Testis (tissue), 2 donors: ENCODE measurements at regions not wholly inside any gene's neighbourhood (a gene's known extent, or its start where the extent isn't known, plus 50 kb on each side); places are given as distances from the start of the nearest gene placed in this dataset.

Experiments
- DNase-seq: peaks from one replicate; pipeline ENCODE4 v3.0.0-alpha.2; 2019
- H3K27ac ChIP-seq, 2 donors: fragments of 200-600 bp; sonication (generic); one replicate each; pipeline ENCODE4 v1.5.1; 2019
- H3K27me3 ChIP-seq: fragments of 200-600 bp; sonication (generic); one replicate; pipeline ENCODE4 v1.5.1; 2019
- H3K36me3 ChIP-seq: fragments of 200-600 bp; sonication (generic); one replicate; pipeline ENCODE4 v1.5.1; 2017; ENCODE audit warnings: low read depth; ENCODE audit errors: missing control alignments
- H3K4me1 ChIP-seq: fragments of 200-600 bp; sonication (generic); one replicate; pipeline ENCODE4 v1.5.1; 2019
- H3K4me3 ChIP-seq, 2 donors: fragments of 200-600 bp; sonication (generic); one replicate each; pipeline ENCODE4 v1.5.1; 2017 to 2019
- H3K9me3 ChIP-seq: fragments of 200-600 bp; sonication (generic); one replicate; pipeline ENCODE4 v1.5.1; 2017
- POLR2A ChIP-seq: fragments of 450-650 bp; IDR thresholded peaks from one replicate; pipeline ENCODE4 v1.6.1; 2017; ENCODE audit warnings: antibody characterized with exemption, mild to moderate bottlenecking, moderate library complexity
- WGBS, 2 donors: methylation state at CpG; one replicate each; pipeline ENCODE4 v1.1.5; 2018; 5-methylcytosine and 5-hydroxymethylcytosine counted together
- intact Hi-C: fragments of 100-400 bp; cut with DNase I; formaldehyde crosslinking; loops from one replicate; pipeline ENCODE4 v1.15.1; 2023; ENCODE audit warnings: low total_unique reads
- TF ChIP-seq, protein P1 (sequence below), 3 experiments: fragments of 450-650 bp in 2 of 3; fragments of 200-600 bp in 1 of 3; sonication (generic) in 1 of 3; IDR thresholded peaks; one replicate each; pipeline ENCODE4 v1.5.1; 2016 to 2019; ENCODE audit warnings: antibody characterized with exemption in 3 of 3, mild to moderate bottlenecking in 2 of 3, moderate library complexity in 1 of 3

DNA sequence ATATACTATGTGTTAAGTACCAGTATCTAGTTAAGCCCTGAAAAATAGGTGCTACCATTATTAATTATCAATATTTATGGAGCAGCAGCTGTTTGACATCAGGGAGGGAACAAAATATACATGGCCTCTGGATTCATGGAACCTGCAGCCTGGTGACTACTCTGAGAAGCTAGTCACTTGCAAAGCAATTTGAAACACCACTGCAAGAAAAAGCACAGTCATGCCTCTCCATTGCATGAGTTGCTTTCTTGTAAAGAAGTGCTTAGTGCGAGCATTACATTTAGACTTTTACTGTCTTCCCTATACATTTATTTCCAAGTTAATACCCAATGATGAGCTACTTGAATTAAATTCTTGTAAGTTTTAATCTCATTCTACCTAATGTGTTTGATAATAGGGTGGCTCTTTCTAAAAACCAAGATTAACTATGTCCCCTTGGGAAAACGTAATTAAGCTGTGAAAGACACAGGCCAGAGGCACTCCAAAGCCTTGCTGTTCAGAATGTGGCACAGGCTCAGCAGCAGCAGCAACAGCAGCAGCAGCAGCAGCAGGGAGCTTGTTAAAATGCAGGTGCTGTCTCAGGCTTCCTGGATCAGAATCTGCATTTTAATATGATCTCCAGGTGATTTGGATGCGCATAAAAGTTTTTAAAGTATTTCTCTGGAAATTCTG lies 83.6 kb downstream of the PFDN4 start:
- no peaks in the 10 kb centered on the region for H3K36me3 ChIP-seq
- DNase-seq: no peak
- H3K4me1 ChIP-seq: no peaks in the 10 kb centered on the region
- no peak overlapping the region for H3K4me3 ChIP-seq
- H3K27ac ChIP-seq: no peak overlapping the region
- H3K9me3 ChIP-seq: no peaks in the 10 kb centered on the region
- WGBS, 2 donors: 78 to 87% methylated on average over 3 of the region's 3 CpGs
- intact Hi-C loops: no loop called here
- H3K27me3 ChIP-seq: no peaks in the 10 kb centered on the region
- TF ChIP-seq, protein P1, sequence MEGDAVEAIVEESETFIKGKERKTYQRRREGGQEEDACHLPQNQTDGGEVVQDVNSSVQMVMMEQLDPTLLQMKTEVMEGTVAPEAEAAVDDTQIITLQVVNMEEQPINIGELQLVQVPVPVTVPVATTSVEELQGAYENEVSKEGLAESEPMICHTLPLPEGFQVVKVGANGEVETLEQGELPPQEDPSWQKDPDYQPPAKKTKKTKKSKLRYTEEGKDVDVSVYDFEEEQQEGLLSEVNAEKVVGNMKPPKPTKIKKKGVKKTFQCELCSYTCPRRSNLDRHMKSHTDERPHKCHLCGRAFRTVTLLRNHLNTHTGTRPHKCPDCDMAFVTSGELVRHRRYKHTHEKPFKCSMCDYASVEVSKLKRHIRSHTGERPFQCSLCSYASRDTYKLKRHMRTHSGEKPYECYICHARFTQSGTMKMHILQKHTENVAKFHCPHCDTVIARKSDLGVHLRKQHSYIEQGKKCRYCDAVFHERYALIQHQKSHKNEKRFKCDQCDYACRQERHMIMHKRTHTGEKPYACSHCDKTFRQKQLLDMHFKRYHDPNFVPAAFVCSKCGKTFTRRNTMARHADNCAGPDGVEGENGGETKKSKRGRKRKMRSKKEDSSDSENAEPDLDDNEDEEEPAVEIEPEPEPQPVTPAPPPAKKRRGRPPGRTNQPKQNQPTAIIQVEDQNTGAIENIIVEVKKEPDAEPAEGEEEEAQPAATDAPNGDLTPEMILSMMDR (IDR thresholded peaks at IDR 0.05): no peak
- TF ChIP-seq POLR2A: no peak

GRCh38 chr20:54292185-54292584 lies 84.3 kb downstream of the PFDN4 start:
- H3K4me3 ChIP-seq: no peak overlapping the region
- 79 to 87% methylated on average over 3 of the region's 3 CpGs for WGBS, 2 donors
- intact Hi-C loops: no loop called here
- H3K9me3 ChIP-seq: no peaks in the 10 kb centered on the region
- DNase-seq: no peak
- no peaks in the 10 kb centered on the region for H3K27me3 ChIP-seq
- TF ChIP-seq POLR2A: no peak
- TF ChIP-seq, protein P1 (IDR thresholded peaks at IDR 0.05): no peak
- H3K27ac ChIP-seq: no peak overlapping the region
- H3K4me1 ChIP-seq: no peaks in the 10 kb centered on the region
- no peaks in the 10 kb centered on the region for H3K36me3 ChIP-seq

DNA sequence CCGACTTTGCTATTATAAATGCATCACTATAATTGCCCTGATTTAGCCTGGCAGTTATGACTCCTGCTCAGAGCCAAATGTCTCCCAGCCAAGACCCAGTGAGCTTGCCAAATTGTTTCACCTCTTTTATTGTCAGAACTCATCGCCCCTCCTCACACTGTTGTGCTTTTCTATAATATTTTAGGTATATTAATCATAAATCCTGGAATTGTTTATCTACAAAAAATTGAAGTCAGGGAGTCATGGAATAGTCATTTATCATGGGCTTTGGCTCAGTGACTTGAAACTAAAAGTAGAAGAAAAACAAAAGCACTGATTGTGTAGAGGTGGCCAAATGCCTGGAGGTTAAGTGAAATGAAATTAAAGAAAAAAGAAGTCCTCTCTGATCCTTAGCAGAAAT lies 85.6 kb downstream of the PFDN4 start:
- H3K27ac ChIP-seq: no peak overlapping the region
- H3K4me3 ChIP-seq: no peak overlapping the region
- H3K4me1 ChIP-seq: no peaks in the 10 kb centered on the region
- no peaks in the 10 kb centered on the region for H3K9me3 ChIP-seq
- TF ChIP-seq, protein P1 (IDR thresholded peaks at IDR 0.05): no peak
- no peak for TF ChIP-seq POLR2A
- no peaks in the 10 kb centered on the region for H3K36me3 ChIP-seq
- H3K27me3 ChIP-seq: no peaks in the 10 kb centered on the region
- WGBS, 2 donors: 31 to 57% methylated on average over 2 of the region's 2 CpGs
- no peak for DNase-seq
- intact Hi-C loops: no loop called here

GRCh38 chr20:54294094-54294493 lies 86.2 kb downstream of the PFDN4 start:
- Histone ChIP-seq H3K27me3 (no peaks in the 10 kb centered on the region), H3K9me3 (no peaks in the 10 kb centered on the region), H3K36me3 (no peaks in the 10 kb centered on the region), H3K4me3 (no peak overlapping the region), H3K4me1 (no peaks in the 10 kb centered on the region), H3K27ac (no peak overlapping the region)
- 60 to 64% methylated on average over 2 of the region's 2 CpGs for WGBS, 2 donors
- no peak for DNase-seq
- intact Hi-C loops: no loop called here
- TF ChIP-seq, protein P1 (IDR thresholded peaks at IDR 0.05): no peak
- no peak for TF ChIP-seq POLR2A

DNA sequence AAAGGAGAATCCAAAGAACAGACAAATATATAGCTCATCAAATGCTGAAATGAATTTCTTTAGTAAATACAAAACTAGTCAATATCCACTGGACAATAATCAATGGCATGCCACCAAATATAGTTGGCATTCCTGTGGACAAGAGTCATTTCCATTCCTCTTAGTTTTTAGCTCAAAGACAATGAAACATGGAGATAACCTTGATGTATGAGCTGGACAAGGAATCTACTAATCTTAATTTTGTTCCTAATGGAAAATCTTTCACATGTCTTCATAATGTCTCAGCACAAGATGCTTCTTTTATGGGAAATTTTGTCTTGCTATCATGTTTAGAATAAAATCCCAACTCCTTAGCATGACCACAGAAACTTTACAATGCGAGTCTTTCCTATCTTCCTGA lies 87.8 kb downstream of the PFDN4 start:
- Histone ChIP-seq H3K27me3 (no peaks in the 10 kb centered on the region), H3K4me3 (no peak overlapping the region), H3K27ac (no peak overlapping the region), H3K36me3 (no peaks in the 10 kb centered on the region), H3K9me3 (no peaks in the 10 kb centered on the region), H3K4me1 (no peaks in the 10 kb centered on the region)
- intact Hi-C loops: no loop called here
- no peak for DNase-seq
- 95 to 97% methylated on average over 1 of the region's 1 CpG for WGBS, 2 donors
- TF ChIP-seq, protein P1 (IDR thresholded peaks at IDR 0.05): no peak
- no peak for TF ChIP-seq POLR2A
